ENCODE measurements at regions not wholly inside any gene's neighbourhood (a gene's known extent, or its start where the extent isn't known, plus 50 kb on each side); places are given as distances from the start of the nearest gene placed in this dataset.

- no peak overlapping the region for H3K27ac ChIP-seq
- DNase-seq (ENCODE audit: low spot score in 2 of 2): no peak
- H3K36me3 ChIP-seq: no peaks in the 10 kb centered on the region
- no peaks in the 10 kb centered on the region for H3K4me1 ChIP-seq
- TF ChIP-seq POLR2A (IDR thresholded peaks at IDR 0.05): no peak
- TF ChIP-seq POLR2AphosphoS5 (IDR thresholded peaks at IDR 0.05): no peak
- TF ChIP-seq CTCF (IDR thresholded peaks at IDR 0.05): no peak
- H3K9me3 ChIP-seq: no peaks in the 10 kb centered on the region
- no peak overlapping the region for H3K4me3 ChIP-seq
- H3K27me3 ChIP-seq: no peaks in the 10 kb centered on the region
- intact Hi-C loops (cut with DNase I; ENCODE audit: low total_unique reads): no loop called here
Observed at GRCh38 chr4:58649226-58649625, 1539.0 kb upstream of the IGFBP7 start.

GRCh38 chr4:58646126-58646525, 1535.9 kb upstream of the IGFBP7 start:
- intact Hi-C loops (cut with DNase I; ENCODE audit: low total_unique reads): no loop called here
- Histone ChIP-seq H3K36me3 (no peaks in the 10 kb centered on the region), H3K4me3 (no peak overlapping the region)

GRCh38 chr4:58644549-58644948, 1534.4 kb upstream of the IGFBP7 start:
- intact Hi-C loops (cut with DNase I; ENCODE audit: low total_unique reads): no loop called here
- no peak overlapping the region for H3K27ac ChIP-seq
- no peak overlapping the region for H3K4me3 ChIP-seq
- H3K27me3 ChIP-seq: no peaks in the 10 kb centered on the region
- TF ChIP-seq POLR2A (IDR thresholded peaks at IDR 0.05): no peak
- no peak for TF ChIP-seq POLR2AphosphoS5 (IDR thresholded peaks at IDR 0.05)
- TF ChIP-seq CTCF (IDR thresholded peaks at IDR 0.05): no peak
- no peaks in the 10 kb centered on the region for H3K36me3 ChIP-seq
- no peaks in the 10 kb centered on the region for H3K9me3 ChIP-seq
- DNase-seq (ENCODE audit: low spot score in 2 of 2): no peak
- no peaks in the 10 kb centered on the region for H3K4me1 ChIP-seq

More at GRCh38 chr4:58646126-58646525, 1535.9 kb upstream of the IGFBP7 start:
- no peaks in the 10 kb centered on the region for H3K27me3 ChIP-seq
- TF ChIP-seq CTCF (IDR thresholded peaks at IDR 0.05): no peak
- TF ChIP-seq POLR2AphosphoS5 (IDR thresholded peaks at IDR 0.05): no peak
- no peak for TF ChIP-seq POLR2A (IDR thresholded peaks at IDR 0.05)
- no peaks in the 10 kb centered on the region for H3K4me1 ChIP-seq
- no peaks in the 10 kb centered on the region for H3K9me3 ChIP-seq
- DNase-seq (ENCODE audit: low spot score in 2 of 2): no peak
- H3K27ac ChIP-seq: no peak overlapping the region

GRCh38 chr4:58636381-58636780, 1526.2 kb upstream of the IGFBP7 start:
- H3K27me3 ChIP-seq: no peaks in the 10 kb centered on the region
- intact Hi-C loops (cut with DNase I; ENCODE audit: low total_unique reads): no loop called here
- TF ChIP-seq POLR2A (IDR thresholded peaks at IDR 0.05) (no peak), CTCF (IDR thresholded peaks at IDR 0.05) (no peak), POLR2AphosphoS5 (IDR thresholded peaks at IDR 0.05) (no peak)
- H3K27ac ChIP-seq: no peak overlapping the region
- no peak overlapping the region for H3K4me3 ChIP-seq
- H3K9me3 ChIP-seq: no peaks in the 10 kb centered on the region
- no peaks in the 10 kb centered on the region for H3K4me1 ChIP-seq
- no peaks in the 10 kb centered on the region for H3K36me3 ChIP-seq
- DNase-seq (ENCODE audit: low spot score in 2 of 2): no peak

- H3K27me3 ChIP-seq: no peaks in the 10 kb centered on the region
- TF ChIP-seq POLR2AphosphoS5 (IDR thresholded peaks at IDR 0.05) (no peak), CTCF (IDR thresholded peaks at IDR 0.05) (no peak), POLR2A (IDR thresholded peaks at IDR 0.05) (no peak)
- H3K4me1 ChIP-seq: no peaks in the 10 kb centered on the region
- peaks cover 0 to 8% of the 10 kb centered on the region in 2 donors for H3K9me3 ChIP-seq
- H3K27ac ChIP-seq: no peak overlapping the region
- intact Hi-C loops (cut with DNase I; ENCODE audit: low total_unique reads): no loop called here
- no peaks in the 10 kb centered on the region for H3K36me3 ChIP-seq
- no peak overlapping the region for H3K4me3 ChIP-seq
- DNase-seq (ENCODE audit: low spot score in 2 of 2): no peak
Observed at GRCh38 chr4:58617226-58617625, 1507.0 kb upstream of the IGFBP7 start.
